Kidney epithelial cell (primary cell): ENCODE measurements at regions not wholly inside any gene's neighbourhood (a gene's known extent, or its start where the extent isn't known, plus 50 kb on each side); places are given as distances from the start of the nearest gene placed in this dataset.

Source experiments
- DNase-seq: peaks from one replicate; pipeline ENCODE4 v3.0.0-alpha.2; 2010; ENCODE audit warnings: low read depth
- H3K27me3 ChIP-seq: 2 replicates; pipeline ENCODE4 v1.6.0; 2011; ENCODE audit warnings: low read length; ENCODE audit not compliant: control insufficient read depth, insufficient read depth
- H3K36me3 ChIP-seq: 2 replicates; pipeline ENCODE4 v1.5.1; 2011; ENCODE audit warnings: low read length; ENCODE audit not compliant: control insufficient read depth, insufficient read depth
- H3K4me3 ChIP-seq: 2 replicates; pipeline ENCODE4 v1.5.1; 2011; ENCODE audit warnings: low read depth, mild to moderate bottlenecking, control low read depth, low read length
- TF ChIP-seq, protein P1 (sequence below): IDR thresholded peaks from 2 replicates; pipeline ENCODE4 v1.5.1; 2011; ENCODE audit warnings: mild to moderate bottlenecking, moderate library complexity, low read length, control low read depth, inconsistent platforms; ENCODE audit not compliant: insufficient read depth, poor library complexity, severe bottlenecking

GRCh38 chr2:195299600-195299999 lies 357.4 kb upstream of the SLC39A10 start:
- Histone ChIP-seq H3K4me3 (no peak overlapping the region), H3K27me3 (no peaks in the 10 kb centered on the region), H3K36me3 (no peaks in the 10 kb centered on the region)
- TF ChIP-seq, protein P1, sequence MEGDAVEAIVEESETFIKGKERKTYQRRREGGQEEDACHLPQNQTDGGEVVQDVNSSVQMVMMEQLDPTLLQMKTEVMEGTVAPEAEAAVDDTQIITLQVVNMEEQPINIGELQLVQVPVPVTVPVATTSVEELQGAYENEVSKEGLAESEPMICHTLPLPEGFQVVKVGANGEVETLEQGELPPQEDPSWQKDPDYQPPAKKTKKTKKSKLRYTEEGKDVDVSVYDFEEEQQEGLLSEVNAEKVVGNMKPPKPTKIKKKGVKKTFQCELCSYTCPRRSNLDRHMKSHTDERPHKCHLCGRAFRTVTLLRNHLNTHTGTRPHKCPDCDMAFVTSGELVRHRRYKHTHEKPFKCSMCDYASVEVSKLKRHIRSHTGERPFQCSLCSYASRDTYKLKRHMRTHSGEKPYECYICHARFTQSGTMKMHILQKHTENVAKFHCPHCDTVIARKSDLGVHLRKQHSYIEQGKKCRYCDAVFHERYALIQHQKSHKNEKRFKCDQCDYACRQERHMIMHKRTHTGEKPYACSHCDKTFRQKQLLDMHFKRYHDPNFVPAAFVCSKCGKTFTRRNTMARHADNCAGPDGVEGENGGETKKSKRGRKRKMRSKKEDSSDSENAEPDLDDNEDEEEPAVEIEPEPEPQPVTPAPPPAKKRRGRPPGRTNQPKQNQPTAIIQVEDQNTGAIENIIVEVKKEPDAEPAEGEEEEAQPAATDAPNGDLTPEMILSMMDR, result no peak
- no peak for DNase-seq

DNA sequence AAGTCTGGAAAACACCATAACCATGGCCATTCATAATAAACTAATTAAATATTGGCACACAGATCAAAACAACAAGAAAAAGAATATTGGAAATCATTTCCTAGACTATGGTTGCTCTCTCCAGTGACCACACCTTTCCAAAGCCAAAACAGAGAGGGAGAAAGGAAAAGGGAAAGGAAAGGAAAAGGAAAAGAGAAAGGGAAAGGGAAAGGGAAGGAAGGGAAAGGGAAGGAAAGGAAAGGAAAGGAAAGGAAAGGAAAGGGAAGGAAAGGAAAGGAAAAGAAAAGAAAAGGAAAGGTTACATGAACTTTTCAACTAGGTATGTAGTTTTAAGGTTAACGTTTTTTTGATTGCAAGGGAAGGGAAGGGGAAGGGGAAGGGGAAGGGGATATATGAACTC lies 360.5 kb upstream of the SLC39A10 start:
- TF ChIP-seq, protein P1, result no peak
- no peak overlapping the region for H3K4me3 ChIP-seq

DNA sequence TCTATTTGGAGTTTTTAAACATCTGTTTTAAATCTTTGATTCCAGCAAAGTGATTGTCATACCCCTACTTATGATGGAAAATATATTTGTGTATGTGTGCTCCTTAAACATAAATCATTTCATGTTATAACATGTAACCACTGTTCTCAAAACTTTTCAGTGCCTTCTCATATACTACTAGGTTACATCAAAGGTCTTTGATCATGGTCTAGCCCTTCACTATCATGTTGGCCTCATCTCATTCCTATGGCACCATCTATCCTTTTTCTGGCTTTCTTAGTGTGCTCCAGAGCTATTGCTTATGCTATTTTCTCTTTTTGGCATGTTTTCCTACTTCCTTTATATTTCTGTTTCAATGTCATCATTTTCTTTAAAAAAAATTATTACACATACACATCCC lies 367.9 kb upstream of the SLC39A10 start:
- Histone ChIP-seq H3K4me3 (no peak overlapping the region), H3K36me3 (no peaks in the 10 kb centered on the region), H3K27me3 (no peaks in the 10 kb centered on the region)
- DNase-seq, result no peak
- TF ChIP-seq, protein P1, result no peak

More for the DNA sequence above, 360.5 kb upstream of the SLC39A10 start:
- Histone ChIP-seq H3K36me3 (no peaks in the 10 kb centered on the region), H3K27me3 (no peaks in the 10 kb centered on the region)
- no peak for DNase-seq

GRCh38 chr2:195279840-195280427 lies 377.1 kb upstream of the SLC39A10 start:
- Histone ChIP-seq H3K27me3 (no peaks in the 10 kb centered on the region), H3K4me3 (no peak overlapping the region), H3K36me3 (no peaks in the 10 kb centered on the region)
- no peak for DNase-seq
- TF ChIP-seq, protein P1, result no peak

- Histone ChIP-seq H3K27me3 (no peaks in the 10 kb centered on the region), H3K36me3 (no peaks in the 10 kb centered on the region), H3K4me3 (no peak overlapping the region)
- no peak for DNase-seq
- TF ChIP-seq, protein P1, result no peak
Observed at GRCh38 chr2:195270466-195271039, 386.5 kb upstream of the SLC39A10 start.

- Histone ChIP-seq H3K36me3 (no peaks in the 10 kb centered on the region), H3K4me3 (no peak overlapping the region), H3K27me3 (no peaks in the 10 kb centered on the region)
- TF ChIP-seq, protein P1, result no peak
- no peak for DNase-seq
Observed at GRCh38 chr2:195269220-195269619, 387.8 kb upstream of the SLC39A10 start.
